Activated CD4-positive, alpha-beta T cell treated with anti-CD3 and anti-CD28 coated beads, Interleukin-2, amount 10 ng/mL, durations not matched to agents 24 days and 14 days (primary cell): ENCODE measurements at regions not wholly inside any gene's neighbourhood (a gene's known extent, or its start where the extent isn't known, plus 50 kb on each side); places are given as distances from the start of the nearest gene placed in this dataset.

Experiments
- DNase-seq: peaks from one replicate; pipeline ENCODE4 v3.0.0; 2022
- H3K27ac Mint-ChIP-seq: one replicate; pipeline ENCODE4 v1.8.0; 2022; ENCODE audit warnings: mild to moderate bottlenecking, mixed read lengths
- H3K27me3 Mint-ChIP-seq: one replicate; pipeline ENCODE4 v1.8.0; 2022; ENCODE audit warnings: mixed read lengths
- H3K36me3 Mint-ChIP-seq: one replicate; pipeline ENCODE4 v1.8.0; 2022; ENCODE audit warnings: low read depth, mild to moderate bottlenecking, mixed read lengths
- H3K4me1 Mint-ChIP-seq: one replicate; pipeline ENCODE4 v1.8.0; 2021; ENCODE audit warnings: mixed read lengths
- H3K4me3 Mint-ChIP-seq: one replicate; pipeline ENCODE4 v1.8.0; 2022; ENCODE audit warnings: mild to moderate bottlenecking, moderate library complexity, mixed read lengths
- H3K9me3 Mint-ChIP-seq: one replicate; pipeline ENCODE4 v1.8.0; 2021; ENCODE audit warnings: mixed read lengths
- intact Hi-C: fragments of 100-400 bp; cut with micrococcal nuclease; formaldehyde crosslinking; loops from one replicate; pipeline ENCODE4 v1.15.1; 2023

DNA sequence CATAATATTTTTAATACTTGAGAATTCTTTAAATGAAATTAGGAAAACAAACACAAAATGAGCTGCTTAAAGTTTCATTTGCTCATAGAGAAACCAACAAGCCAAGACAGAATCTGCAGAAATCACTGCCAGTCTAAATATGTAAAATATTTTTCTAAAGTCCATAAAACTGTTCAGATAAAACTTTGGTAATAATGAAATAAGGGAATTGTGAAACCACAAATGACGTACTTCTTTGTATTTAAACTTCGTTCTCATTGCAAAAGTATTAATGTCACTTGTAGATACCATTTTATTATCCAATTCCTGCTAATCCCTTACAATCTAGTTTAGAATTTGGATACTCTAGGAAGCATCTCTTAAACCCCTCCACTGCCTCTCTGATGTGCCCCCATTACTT is 234.5 kb upstream of the NEGR1 start:
- Mint-ChIP-seq H3K4me3 (no peak overlapping the region), H3K27ac (no peak overlapping the region), H3K27me3 (no peaks in the 10 kb centered on the region), H3K9me3 (no peaks in the 10 kb centered on the region), H3K36me3 (no peaks in the 10 kb centered on the region), H3K4me1 (no peaks in the 10 kb centered on the region)
- DNase-seq: no peak
- intact Hi-C loops: no loop called here

DNA sequence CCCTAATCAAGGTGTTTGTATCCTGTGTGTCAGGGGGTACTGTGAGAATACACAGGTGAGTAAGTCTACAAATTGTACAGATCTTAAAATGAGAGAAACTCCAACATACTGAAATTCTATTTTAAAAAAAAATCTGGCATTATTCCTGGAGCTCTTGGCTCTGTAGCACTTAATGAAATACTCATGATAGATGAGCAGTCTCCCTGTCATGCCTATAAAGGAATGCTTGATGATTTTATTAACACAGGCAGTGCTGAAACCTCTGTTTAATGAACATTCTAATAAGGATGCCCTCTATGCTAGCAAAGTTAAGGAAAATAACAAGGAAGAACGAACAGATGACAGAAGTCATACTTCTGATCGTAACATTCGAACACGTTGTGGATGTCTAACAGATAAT is 233.9 kb upstream of the NEGR1 start:
- Mint-ChIP-seq H3K27me3 (no peaks in the 10 kb centered on the region), H3K4me3 (no peak overlapping the region), H3K9me3 (no peaks in the 10 kb centered on the region), H3K36me3 (no peaks in the 10 kb centered on the region), H3K4me1 (no peaks in the 10 kb centered on the region), H3K27ac (no peak overlapping the region)
- no peak for DNase-seq
- intact Hi-C loops: no loop called here

DNA sequence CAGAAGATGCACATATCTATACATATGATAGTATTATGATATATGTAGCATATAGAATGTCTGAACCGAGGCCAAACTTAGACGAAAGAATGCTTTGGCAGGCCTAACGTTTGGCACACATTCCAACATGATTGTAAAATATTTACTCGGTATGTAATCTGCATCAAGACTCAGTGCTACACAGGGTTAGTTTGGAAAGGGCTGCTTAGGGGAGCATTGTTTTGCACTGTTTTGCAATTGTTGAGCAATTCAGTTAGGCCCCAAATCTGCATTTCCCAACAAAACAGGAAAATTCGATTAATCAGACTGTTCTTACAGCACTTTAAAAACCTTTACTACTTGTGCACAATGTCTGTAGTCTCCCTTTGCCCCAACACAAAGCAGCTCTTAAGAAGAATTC is 216.0 kb upstream of the NEGR1 start:
- DNase-seq: no peak
- intact Hi-C loops: no loop called here
- Mint-ChIP-seq H3K4me1 (no peaks in the 10 kb centered on the region), H3K27ac (no peak overlapping the region), H3K4me3 (no peak overlapping the region), H3K9me3 (no peaks in the 10 kb centered on the region), H3K27me3 (no peaks in the 10 kb centered on the region), H3K36me3 (no peaks in the 10 kb centered on the region)

DNA sequence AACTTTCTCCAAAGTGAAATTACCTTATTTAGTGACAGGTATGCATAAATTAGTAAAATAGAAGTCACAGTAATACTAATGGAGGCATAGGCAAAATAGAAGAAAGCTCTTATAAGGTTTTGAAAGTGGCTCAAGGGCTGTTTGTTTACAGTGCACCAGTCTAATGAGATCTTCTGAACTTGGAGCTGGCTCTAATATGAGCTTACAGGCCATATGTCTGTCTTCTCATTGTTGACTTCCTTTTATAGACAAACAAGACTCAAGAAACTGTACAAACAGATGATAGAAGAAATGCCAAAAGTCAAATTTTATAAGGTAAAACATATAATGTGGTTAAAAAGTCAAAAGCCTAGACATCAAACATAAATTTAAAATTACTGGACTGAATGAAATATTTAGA is 207.5 kb upstream of the NEGR1 start:
- H3K4me1 Mint-ChIP-seq: no peaks in the 10 kb centered on the region
- no peak for DNase-seq
- H3K27me3 Mint-ChIP-seq: no peaks in the 10 kb centered on the region
- intact Hi-C loops: no loop called here
- no peaks in the 10 kb centered on the region for H3K9me3 Mint-ChIP-seq
- no peak overlapping the region for H3K4me3 Mint-ChIP-seq
- no peak overlapping the region for H3K27ac Mint-ChIP-seq
- H3K36me3 Mint-ChIP-seq: no peaks in the 10 kb centered on the region

DNA sequence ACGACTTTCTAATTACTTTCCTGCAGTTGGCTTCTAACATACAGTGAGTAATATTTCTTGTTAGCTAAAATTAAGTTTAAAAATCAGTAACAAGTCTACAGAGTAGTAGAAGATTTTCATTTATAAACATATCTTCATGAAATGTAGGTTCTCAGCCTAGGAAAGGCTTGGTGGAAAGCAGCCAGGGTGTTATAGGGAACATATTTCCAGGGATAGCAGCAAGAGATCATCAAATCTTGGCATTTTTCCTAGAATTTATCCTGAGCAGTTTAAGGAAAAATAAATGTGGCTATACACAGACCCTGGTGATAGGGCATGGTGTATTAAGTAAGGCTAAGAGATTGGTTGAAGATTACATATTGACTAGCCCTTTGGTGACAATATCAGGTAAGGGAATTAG is 203.5 kb upstream of the NEGR1 start:
- intact Hi-C loops: no loop called here
- no peak overlapping the region for H3K27ac Mint-ChIP-seq
- H3K9me3 Mint-ChIP-seq: no peaks in the 10 kb centered on the region
- H3K4me3 Mint-ChIP-seq: no peak overlapping the region
- H3K27me3 Mint-ChIP-seq: no peaks in the 10 kb centered on the region
- H3K36me3 Mint-ChIP-seq: no peaks in the 10 kb centered on the region
- DNase-seq: no peak
- no peaks in the 10 kb centered on the region for H3K4me1 Mint-ChIP-seq

DNA sequence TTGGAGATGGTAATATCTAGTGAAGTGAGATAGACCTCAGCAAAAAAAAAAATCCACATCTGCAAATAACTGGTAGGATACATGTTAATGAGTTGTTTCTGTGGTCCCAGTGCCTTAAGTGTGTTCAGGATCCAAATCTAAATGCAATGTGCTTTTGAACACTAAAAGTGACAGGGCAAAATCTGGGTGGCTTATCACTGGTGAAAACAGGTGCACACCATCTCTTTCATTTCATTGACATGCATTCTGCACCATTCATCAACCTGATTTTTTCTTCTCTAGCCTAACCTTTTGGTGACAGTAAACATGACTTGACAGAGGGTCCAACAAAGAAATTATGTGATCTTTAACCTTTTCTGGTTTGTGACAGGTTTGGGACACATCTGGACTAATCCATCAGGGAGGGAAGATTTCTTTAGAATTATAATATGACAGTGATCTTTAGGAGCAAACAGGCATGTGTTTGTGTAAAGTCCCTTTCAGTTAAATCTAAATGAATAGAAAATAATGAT is 201.6 kb upstream of the NEGR1 start:
- intact Hi-C loops: no loop called here
- Mint-ChIP-seq H3K36me3 (no peaks in the 10 kb centered on the region), H3K27me3 (no peaks in the 10 kb centered on the region), H3K27ac (no peak overlapping the region), H3K9me3 (no peaks in the 10 kb centered on the region), H3K4me3 (no peak overlapping the region), H3K4me1 (no peaks in the 10 kb centered on the region)
- DNase-seq: no peak

DNA sequence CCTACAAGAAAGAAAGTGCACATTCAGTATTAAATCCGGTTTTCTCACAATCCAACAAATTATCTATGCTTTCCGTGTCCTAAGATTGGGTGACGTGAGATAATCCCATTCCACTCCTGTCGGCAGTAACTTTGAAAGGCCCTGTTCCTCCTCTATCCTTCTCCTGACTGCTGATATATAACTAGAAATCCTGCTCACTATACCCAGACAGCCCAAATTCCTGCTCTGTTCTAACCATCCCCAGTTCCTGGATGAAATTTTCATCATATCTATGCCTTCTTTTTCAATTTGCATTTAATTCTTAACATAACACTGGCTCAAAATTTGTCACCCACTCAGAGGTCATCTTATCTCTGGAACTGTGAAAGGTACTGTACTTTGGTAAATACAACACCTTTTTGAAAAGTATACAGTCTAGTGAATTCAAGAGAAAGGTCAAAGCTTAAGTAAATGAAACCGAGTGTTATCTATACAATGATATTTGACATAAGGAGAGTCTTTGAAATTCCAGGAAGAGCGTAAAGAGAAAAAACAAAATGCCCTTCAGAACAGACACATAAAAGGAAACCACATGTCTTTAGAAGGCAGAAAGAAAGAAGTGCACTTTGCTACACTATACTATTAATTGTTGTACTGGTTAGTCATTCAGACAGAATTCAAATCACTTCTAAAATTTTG is 200.5 kb upstream of the NEGR1 start:
- intact Hi-C loops: no loop called here
- no peaks in the 10 kb centered on the region for H3K9me3 Mint-ChIP-seq
- H3K36me3 Mint-ChIP-seq: no peaks in the 10 kb centered on the region
- no peaks in the 10 kb centered on the region for H3K4me1 Mint-ChIP-seq
- H3K27ac Mint-ChIP-seq: no peak overlapping the region
- no peak for DNase-seq
- H3K4me3 Mint-ChIP-seq: no peak overlapping the region
- H3K27me3 Mint-ChIP-seq: no peaks in the 10 kb centered on the region

DNA sequence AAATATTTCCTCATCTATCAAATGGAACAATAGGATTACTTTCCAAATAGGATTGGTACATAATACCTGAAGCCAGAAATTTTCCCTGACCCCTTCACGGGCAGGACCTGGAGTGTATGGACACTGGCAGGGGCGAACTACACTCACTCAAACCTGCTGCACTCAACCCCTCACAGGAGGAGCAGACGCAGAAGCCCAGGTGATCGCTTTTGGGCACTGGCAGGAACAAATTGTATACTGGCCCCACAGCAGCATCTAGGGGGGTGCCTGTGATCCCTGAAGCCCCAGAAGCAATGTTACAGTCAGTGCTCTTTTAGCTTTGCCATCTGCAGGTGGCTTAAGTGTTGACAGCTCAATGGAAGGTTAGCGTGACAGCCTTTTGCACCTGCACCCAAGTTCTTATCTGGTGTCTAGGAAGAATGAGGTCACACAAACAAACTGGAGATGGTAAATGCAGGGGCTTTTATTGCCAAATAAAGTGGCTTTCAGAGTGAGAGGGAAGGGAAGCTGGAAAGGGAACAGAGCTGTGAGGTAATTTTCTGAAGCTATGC is 199.2 kb upstream of the NEGR1 start:
- Mint-ChIP-seq H3K4me3 (no peak overlapping the region), H3K36me3 (no peaks in the 10 kb centered on the region), H3K4me1 (no peaks in the 10 kb centered on the region), H3K9me3 (no peaks in the 10 kb centered on the region), H3K27me3 (no peaks in the 10 kb centered on the region), H3K27ac (no peak overlapping the region)
- no peak for DNase-seq
- intact Hi-C loops: no loop called here

DNA sequence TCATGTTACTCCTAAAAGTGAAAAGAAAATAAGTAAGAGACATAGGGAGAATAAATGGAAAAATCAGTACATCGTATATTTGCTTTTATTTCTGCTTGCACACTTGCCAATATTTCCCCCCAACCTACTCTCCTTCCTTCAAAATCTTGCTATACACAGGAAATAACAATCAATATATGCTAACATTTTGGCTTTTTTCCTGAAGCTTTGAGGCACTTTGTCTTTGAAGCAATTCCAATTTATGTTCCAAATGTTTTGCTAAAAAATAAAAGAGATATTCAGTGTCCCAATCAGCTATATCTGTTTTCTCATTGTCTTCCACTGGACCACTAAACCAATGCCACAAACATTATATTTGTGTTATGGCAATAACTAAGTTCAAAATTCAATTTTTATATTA is 184.0 kb upstream of the NEGR1 start:
- Mint-ChIP-seq H3K4me3 (no peak overlapping the region), H3K9me3 (no peaks in the 10 kb centered on the region), H3K4me1 (no peaks in the 10 kb centered on the region), H3K27me3 (no peaks in the 10 kb centered on the region), H3K27ac (no peak overlapping the region), H3K36me3 (no peaks in the 10 kb centered on the region)
- no peak for DNase-seq
- intact Hi-C loops: no loop called here

DNA sequence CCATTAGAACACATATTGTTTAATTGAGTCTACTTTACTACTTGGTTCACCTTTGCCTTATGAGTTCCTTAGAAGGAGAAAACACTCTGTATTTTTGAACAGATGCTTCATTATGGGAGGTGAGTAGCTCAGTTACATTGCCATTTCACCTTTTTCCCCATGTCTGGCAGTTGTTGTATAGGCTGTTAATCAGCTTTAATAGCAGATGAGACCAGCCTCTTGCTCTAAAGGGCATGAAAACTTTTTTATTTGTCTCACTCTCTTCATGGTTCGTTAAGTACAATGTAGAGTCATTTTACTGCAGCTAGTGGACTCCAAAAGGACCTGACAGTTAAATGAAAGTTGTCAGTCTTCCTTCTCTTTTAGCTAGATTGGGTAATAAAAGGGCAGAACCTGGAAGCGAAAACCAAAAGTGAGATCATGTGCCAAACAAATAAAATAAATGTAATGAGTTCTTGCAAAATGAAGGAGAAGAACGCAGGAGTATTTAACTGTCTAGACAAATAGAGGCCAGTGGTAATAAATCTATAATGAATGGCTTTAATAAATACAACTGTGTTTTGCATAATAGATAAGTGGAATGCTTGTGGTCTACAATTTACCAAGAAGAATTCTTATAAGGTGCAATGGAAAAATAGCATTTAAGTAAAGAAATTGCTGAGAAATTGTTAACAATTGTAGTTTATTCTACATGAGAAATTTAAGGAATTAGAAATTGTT is 180.0 kb upstream of the NEGR1 start:
- Mint-ChIP-seq H3K27ac (no peak overlapping the region), H3K4me1 (no peaks in the 10 kb centered on the region), H3K9me3 (no peaks in the 10 kb centered on the region), H3K36me3 (no peaks in the 10 kb centered on the region), H3K27me3 (no peaks in the 10 kb centered on the region), H3K4me3 (no peak overlapping the region)
- no peak for DNase-seq
- intact Hi-C loops: no loop called here

DNA sequence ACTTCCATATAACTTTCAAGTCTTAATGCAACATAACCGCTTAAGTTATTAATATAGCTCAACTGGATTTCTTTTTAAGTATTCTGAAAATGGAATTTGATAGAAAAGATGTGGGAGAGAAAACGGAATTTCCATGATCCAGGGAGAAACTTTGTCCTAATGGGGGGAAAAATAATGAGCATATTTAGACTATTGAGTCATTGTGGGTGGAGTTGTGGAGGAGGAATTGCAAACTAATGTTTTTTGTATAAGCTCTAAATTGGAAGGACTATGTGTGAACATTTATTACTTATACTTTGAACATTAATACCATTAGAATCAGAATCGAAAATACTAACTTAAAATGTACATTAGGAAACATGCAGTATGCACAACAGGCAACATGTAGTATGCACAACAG is 159.9 kb upstream of the NEGR1 start:
- Mint-ChIP-seq H3K9me3 (no peaks in the 10 kb centered on the region), H3K27ac (no peak overlapping the region), H3K27me3 (no peaks in the 10 kb centered on the region), H3K4me1 (no peaks in the 10 kb centered on the region), H3K36me3 (no peaks in the 10 kb centered on the region), H3K4me3 (no peak overlapping the region)
- intact Hi-C loops: no loop called here
- no peak for DNase-seq

DNA sequence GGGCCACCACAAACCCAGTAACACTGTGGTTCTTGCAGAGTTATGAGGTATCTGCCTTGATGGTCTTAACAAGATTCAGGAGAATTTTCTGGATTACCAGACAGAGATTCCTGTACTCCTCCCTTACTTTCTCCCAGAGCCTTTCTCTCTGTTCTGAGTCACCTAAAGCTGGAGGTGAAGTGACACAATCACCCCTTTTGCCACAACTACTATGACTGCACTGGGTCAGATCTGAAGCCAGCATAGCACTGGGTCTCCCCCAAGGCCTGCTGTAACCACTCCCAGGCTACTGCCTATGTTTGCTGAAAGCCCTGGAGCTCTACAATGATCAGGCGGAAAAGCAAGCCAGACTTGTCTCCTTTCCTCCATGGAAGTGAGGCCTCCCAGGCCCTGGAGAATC is 156.7 kb upstream of the NEGR1 start:
- Mint-ChIP-seq H3K4me1 (no peaks in the 10 kb centered on the region), H3K27ac (no peak overlapping the region), H3K27me3 (no peaks in the 10 kb centered on the region), H3K9me3 (no peaks in the 10 kb centered on the region), H3K36me3 (no peaks in the 10 kb centered on the region), H3K4me3 (no peak overlapping the region)
- intact Hi-C loops: no loop called here
- DNase-seq: no peak

DNA sequence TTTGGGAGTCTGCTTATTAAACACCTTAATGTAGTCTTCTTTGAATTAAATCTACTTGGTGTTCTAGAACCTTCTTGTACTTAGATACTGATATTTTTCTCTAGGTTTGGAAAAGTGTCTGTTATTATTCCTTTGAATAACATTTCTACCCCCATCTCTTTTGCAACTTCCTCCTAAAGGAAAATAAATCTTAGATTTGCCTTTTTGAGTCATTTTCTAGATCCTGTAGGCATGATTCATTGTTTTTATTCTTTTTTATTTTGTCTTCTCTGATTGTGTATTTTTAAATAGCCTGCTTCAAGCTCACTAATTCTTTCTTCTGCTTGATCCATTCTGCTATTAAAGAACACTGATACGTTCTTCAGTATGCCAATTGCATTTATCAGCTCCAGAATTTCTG is 155.9 kb upstream of the NEGR1 start:
- Mint-ChIP-seq H3K27me3 (no peaks in the 10 kb centered on the region), H3K9me3 (no peaks in the 10 kb centered on the region), H3K4me3 (no peak overlapping the region), H3K27ac (no peak overlapping the region), H3K36me3 (no peaks in the 10 kb centered on the region), H3K4me1 (no peaks in the 10 kb centered on the region)
- DNase-seq: no peak
- intact Hi-C loops: no loop called here

DNA sequence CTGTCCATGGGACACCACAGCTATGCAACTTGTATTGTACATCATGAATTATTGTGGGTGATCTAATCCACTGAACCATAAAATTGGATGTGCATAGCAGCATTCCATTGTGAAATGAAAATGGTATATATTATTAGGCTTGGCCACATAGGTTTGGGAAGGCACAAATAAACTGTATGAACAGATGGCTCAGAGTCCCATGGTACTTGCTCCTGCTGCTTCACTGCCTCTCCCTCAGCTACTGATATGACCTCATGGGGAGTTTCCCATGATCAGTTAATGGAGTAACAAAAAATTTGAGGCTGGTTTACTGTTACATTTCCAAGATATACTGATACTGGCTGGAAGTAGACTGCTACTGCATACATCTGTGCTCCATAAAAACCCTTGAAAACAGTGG is 152.7 kb upstream of the NEGR1 start:
- Mint-ChIP-seq H3K36me3 (no peaks in the 10 kb centered on the region), H3K27ac (no peak overlapping the region), H3K4me3 (no peak overlapping the region), H3K27me3 (no peaks in the 10 kb centered on the region), H3K4me1 (no peaks in the 10 kb centered on the region), H3K9me3 (no peaks in the 10 kb centered on the region)
- intact Hi-C loops: no loop called here
- DNase-seq: no peak
